Vagina (tissue), 2 donors: ENCODE measurements at regions not wholly inside any gene's neighbourhood (a gene's known extent, or its start where the extent isn't known, plus 50 kb on each side); places are given as distances from the start of the nearest gene placed in this dataset.

Experiments used
- DNase-seq, 2 donors: peaks; one replicate each; pipeline ENCODE4 v3.0.0-alpha.2; 2017; ENCODE audit errors: extremely low spot score in 2 of 2
- H3K27ac ChIP-seq: fragments of 200-600 bp; sonication (generic); one replicate; pipeline ENCODE4 v1.5.1; 2019
- H3K27me3 ChIP-seq: fragments of 200-600 bp; sonication (generic); one replicate; pipeline ENCODE4 v1.5.1; 2019
- H3K36me3 ChIP-seq, 2 donors: fragments of 200-600 bp; sonication (generic); one replicate each; pipeline ENCODE4 v1.5.1; 2017 to 2019
- H3K4me1 ChIP-seq: fragments of 200-600 bp; sonication (generic); one replicate; pipeline ENCODE4 v1.5.1; 2019
- H3K4me3 ChIP-seq, 2 donors: fragments of 200-600 bp; sonication (generic); 1 replicate in 1 of 2; 2 replicates in 1 of 2; pipeline ENCODE4 v1.5.1; 2016 to 2019
- H3K9me3 ChIP-seq: fragments of 200-600 bp; sonication (generic); one replicate; pipeline ENCODE4 v1.5.1; 2019
- CTCF ChIP-seq, 3 experiments: fragments of 450-650 bp in 2 of 3; fragments of 200-600 bp in 1 of 3; sonication (generic) in 1 of 3; IDR thresholded peaks; one replicate each; pipeline ENCODE4 v1.5.1; 2017 to 2019; ENCODE audit warnings: antibody characterized with exemption in 3 of 3, mild to moderate bottlenecking in 2 of 3, moderate library complexity in 2 of 3
- POLR2A ChIP-seq, 2 donors: fragments of 450-650 bp; IDR thresholded peaks; one replicate each; pipeline ENCODE4 v1.6.1; 2017; ENCODE audit warnings: antibody characterized with exemption in 2 of 2, mild to moderate bottlenecking in 2 of 2, moderate library complexity in 2 of 2
- POLR2AphosphoS5 ChIP-seq, 2 donors: sonication (generic); formaldehyde crosslinking; IDR thresholded peaks; one replicate each; pipeline ENCODE4 v1.9.0; 2017; ENCODE audit warnings: antibody characterized with exemption in 2 of 2, mild to moderate bottlenecking in 2 of 2, low read depth in 1 of 2; ENCODE audit not compliant: insufficient read depth in 1 of 2
- intact Hi-C: fragments of 100-400 bp; cut with DNase I; formaldehyde crosslinking; loops from one replicate; pipeline ENCODE4 v1.15.1; 2023

GRCh38 chr5:6899221-6899620 lies 186.0 kb downstream of the TENT4A start:
- Histone ChIP-seq H3K36me3 (no peaks in the 10 kb centered on the region), H3K4me3 (no peak overlapping the region), H3K9me3 (no peaks in the 10 kb centered on the region), H3K27me3 (no peaks in the 10 kb centered on the region), H3K4me1 (no peaks in the 10 kb centered on the region), H3K27ac (no peak overlapping the region)
- no peak for DNase-seq
- no peak for TF ChIP-seq POLR2A (IDR thresholded peaks at IDR 0.05)
- no peak for TF ChIP-seq CTCF (IDR thresholded peaks at IDR 0.05)
- no peak for TF ChIP-seq POLR2AphosphoS5 (IDR thresholded peaks at IDR 0.05; ENCODE audit: insufficient read depth in 1 of 2, low read depth in 1 of 2)
- intact Hi-C loops, result no loop called here

- no peaks in the 10 kb centered on the region for H3K36me3 ChIP-seq
- H3K27me3 ChIP-seq, result no peaks in the 10 kb centered on the region
- intact Hi-C loops, result no loop called here
- no peak overlapping the region for H3K4me3 ChIP-seq
- no peak for DNase-seq
- no peaks in the 10 kb centered on the region for H3K4me1 ChIP-seq
- no peak for TF ChIP-seq POLR2A (IDR thresholded peaks at IDR 0.05)
- TF ChIP-seq CTCF (IDR thresholded peaks at IDR 0.05), result no peak
- TF ChIP-seq POLR2AphosphoS5 (IDR thresholded peaks at IDR 0.05; ENCODE audit: insufficient read depth in 1 of 2, low read depth in 1 of 2), result no peak
- H3K27ac ChIP-seq, result no peak overlapping the region
- no peaks in the 10 kb centered on the region for H3K9me3 ChIP-seq
Measured at GRCh38 chr5:6900247-6901227, 187.3 kb downstream of the TENT4A start.

DNA sequence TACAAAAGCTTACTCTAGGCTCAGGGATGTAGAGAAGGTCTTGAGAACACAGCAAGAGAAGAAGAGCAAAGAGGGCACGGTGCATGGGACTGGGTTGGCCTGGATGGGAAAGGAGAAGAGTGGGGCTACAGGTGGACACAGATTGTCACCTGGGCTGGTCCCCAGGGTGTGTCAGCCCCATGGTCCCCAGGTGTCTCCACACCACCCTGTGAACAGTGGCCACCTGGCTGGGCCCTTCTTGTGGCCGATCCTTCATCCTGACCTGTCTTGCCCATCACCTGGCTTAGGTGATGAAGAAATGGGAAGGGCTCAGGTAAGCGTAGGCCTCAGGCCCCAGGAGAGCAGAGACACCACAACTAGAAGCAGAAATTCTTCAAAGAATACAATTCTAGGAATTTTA lies 188.9 kb downstream of the TENT4A start:
- H3K27me3 ChIP-seq, result no peaks in the 10 kb centered on the region
- intact Hi-C loops, result no loop called here
- no peaks in the 10 kb centered on the region for H3K36me3 ChIP-seq
- DNase-seq, result no peak
- H3K4me1 ChIP-seq, result no peaks in the 10 kb centered on the region
- no peaks in the 10 kb centered on the region for H3K9me3 ChIP-seq
- no peak overlapping the region for H3K4me3 ChIP-seq
- no peak overlapping the region for H3K27ac ChIP-seq
- TF ChIP-seq POLR2AphosphoS5 (IDR thresholded peaks at IDR 0.05; ENCODE audit: insufficient read depth in 1 of 2, low read depth in 1 of 2), result no peak
- no peak for TF ChIP-seq CTCF (IDR thresholded peaks at IDR 0.05)
- no peak for TF ChIP-seq POLR2A (IDR thresholded peaks at IDR 0.05)

- no peaks in the 10 kb centered on the region for H3K4me1 ChIP-seq
- H3K9me3 ChIP-seq, result no peaks in the 10 kb centered on the region
- TF ChIP-seq POLR2A (IDR thresholded peaks at IDR 0.05) (no peak), POLR2AphosphoS5 (IDR thresholded peaks at IDR 0.05; ENCODE audit: insufficient read depth in 1 of 2, low read depth in 1 of 2) (no peak), CTCF (IDR thresholded peaks at IDR 0.05) (no peak)
- no peaks in the 10 kb centered on the region for H3K27me3 ChIP-seq
- DNase-seq, result no peak
- intact Hi-C loops, result no loop called here
- H3K4me3 ChIP-seq, result no peak overlapping the region
- H3K27ac ChIP-seq, result no peak overlapping the region
- H3K36me3 ChIP-seq, result no peaks in the 10 kb centered on the region
Measured at GRCh38 chr5:6902597-6902996, 189.4 kb downstream of the TENT4A start.

DNA sequence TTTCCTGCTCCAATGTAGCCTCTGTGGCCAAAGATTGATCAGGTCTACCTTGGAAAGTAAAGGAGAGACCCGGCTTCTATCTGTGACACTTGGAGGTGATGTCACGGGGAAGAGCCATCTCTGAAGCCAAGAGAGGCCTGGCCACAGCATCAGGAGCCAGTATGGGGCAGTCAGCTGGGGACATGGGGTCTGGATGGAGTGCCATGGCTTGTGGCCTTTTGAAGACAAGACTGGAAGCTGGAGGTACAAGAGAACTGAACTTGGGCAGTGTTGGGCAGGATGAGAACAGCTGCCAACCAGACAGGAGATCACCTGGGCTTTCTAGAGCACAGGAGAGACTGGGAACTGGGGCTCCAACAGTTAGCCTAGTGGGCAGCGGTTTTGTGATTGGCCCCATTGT lies 190.7 kb downstream of the TENT4A start:
- Histone ChIP-seq H3K27ac (no peak overlapping the region), H3K4me3 (no peak overlapping the region), H3K9me3 (no peaks in the 10 kb centered on the region), H3K4me1 (no peaks in the 10 kb centered on the region), H3K27me3 (no peaks in the 10 kb centered on the region), H3K36me3 (no peaks in the 10 kb centered on the region)
- TF ChIP-seq CTCF (IDR thresholded peaks at IDR 0.05) (no peak), POLR2AphosphoS5 (IDR thresholded peaks at IDR 0.05; ENCODE audit: insufficient read depth in 1 of 2, low read depth in 1 of 2) (no peak), POLR2A (IDR thresholded peaks at IDR 0.05) (no peak)
- intact Hi-C loops, result no loop called here
- no peak for DNase-seq
